ENCODE measurements at regions not wholly inside any gene's neighbourhood (a gene's known extent, or its start where the extent isn't known, plus 50 kb on each side); places are given as distances from the start of the nearest gene placed in this dataset.

- no peak for DNase-seq
These were observed 156.0 kb upstream of the TWIST2 start for GRCh38 chr2:238691596-238692491.

- no peak for DNase-seq
These were observed 155.3 kb upstream of the TWIST2 start for GRCh38 chr2:238692562-238692961.

- DNase-seq, result no peak
These were observed 154.4 kb upstream of the TWIST2 start for GRCh38 chr2:238693337-238694093.

- DNase-seq, result no peak
These were observed 153.6 kb upstream of the TWIST2 start for GRCh38 chr2:238694136-238694755.

GRCh38 chr2:238694922-238695321 is 153.0 kb upstream of the TWIST2 start:
- DNase-seq, result no peak

- DNase-seq, result no peak
These were observed 152.3 kb upstream of the TWIST2 start for GRCh38 chr2:238695538-238695937.

- no peak for DNase-seq
These were observed 151.6 kb upstream of the TWIST2 start for GRCh38 chr2:238696331-238696730.

- DNase-seq, result no peak
These were observed 151.1 kb upstream of the TWIST2 start for GRCh38 chr2:238696786-238697185.

GRCh38 chr2:238697193-238698071 is 150.5 kb upstream of the TWIST2 start:
- DNase-seq, result no peak

- no peak for DNase-seq
These were observed 149.9 kb upstream of the TWIST2 start for GRCh38 chr2:238698072-238698352.

GRCh38 chr2:238698451-238699306 is 149.2 kb upstream of the TWIST2 start:
- DNase-seq, result no peak

- DNase-seq, result no peak
These were observed 148.4 kb upstream of the TWIST2 start for GRCh38 chr2:238699307-238700116.

- DNase-seq, result no peak
These were observed 147.8 kb upstream of the TWIST2 start for GRCh38 chr2:238700117-238700457.

- no peak for DNase-seq
These were observed 147.2 kb upstream of the TWIST2 start for GRCh38 chr2:238700506-238701340.

GRCh38 chr2:238701341-238702206 is 146.3 kb upstream of the TWIST2 start:
- DNase-seq, result no peak

- DNase-seq, result no peak
These were observed 145.4 kb upstream of the TWIST2 start for GRCh38 chr2:238702276-238703052.

- no peak for DNase-seq
These were observed 144.9 kb upstream of the TWIST2 start for GRCh38 chr2:238703053-238703415.

- no peak for DNase-seq
These were observed 144.4 kb upstream of the TWIST2 start for GRCh38 chr2:238703436-238703835.

Data from NCI-H1092 (cell line).